ENCODE measurements at regions not wholly inside any gene's neighbourhood (a gene's known extent, or its start where the extent isn't known, plus 50 kb on each side); places are given as distances from the start of the nearest gene placed in this dataset.

DNA sequence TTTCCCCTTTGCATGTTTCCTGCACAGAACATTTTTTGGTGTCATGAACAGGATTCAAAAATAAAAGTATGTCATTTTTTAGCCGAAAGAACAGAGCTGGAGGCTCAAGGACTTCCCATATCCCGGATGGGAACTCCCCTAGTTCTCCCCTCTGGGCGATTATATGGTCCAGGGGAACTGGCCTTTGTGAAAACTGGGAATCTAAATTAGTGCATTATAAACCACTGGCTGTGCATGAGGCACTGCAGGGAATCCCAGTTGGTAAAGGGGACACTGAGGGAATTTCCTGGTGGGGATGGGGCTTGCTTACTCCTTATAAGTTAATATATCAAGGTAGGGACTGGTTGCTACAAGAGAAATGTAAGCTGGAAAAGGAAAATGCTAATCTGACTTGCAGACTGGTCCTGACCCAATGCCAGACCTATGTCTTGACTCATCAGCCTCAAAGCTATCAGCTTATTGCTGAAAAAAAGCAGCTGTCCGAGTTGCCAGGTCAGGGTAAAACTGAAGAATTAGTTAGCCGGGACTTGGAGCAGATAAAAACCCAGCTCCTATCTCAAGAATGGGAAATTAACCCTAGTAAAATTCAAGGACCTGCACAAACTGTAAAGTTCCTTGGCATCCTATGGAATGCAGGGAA is 122.6 kb downstream of the FCRL5 start:
- TF ChIP-seq POLR2A (IDR thresholded peaks at IDR 0.05; ENCODE audit: low read depth): no peak
- TF ChIP-seq, protein P1, sequence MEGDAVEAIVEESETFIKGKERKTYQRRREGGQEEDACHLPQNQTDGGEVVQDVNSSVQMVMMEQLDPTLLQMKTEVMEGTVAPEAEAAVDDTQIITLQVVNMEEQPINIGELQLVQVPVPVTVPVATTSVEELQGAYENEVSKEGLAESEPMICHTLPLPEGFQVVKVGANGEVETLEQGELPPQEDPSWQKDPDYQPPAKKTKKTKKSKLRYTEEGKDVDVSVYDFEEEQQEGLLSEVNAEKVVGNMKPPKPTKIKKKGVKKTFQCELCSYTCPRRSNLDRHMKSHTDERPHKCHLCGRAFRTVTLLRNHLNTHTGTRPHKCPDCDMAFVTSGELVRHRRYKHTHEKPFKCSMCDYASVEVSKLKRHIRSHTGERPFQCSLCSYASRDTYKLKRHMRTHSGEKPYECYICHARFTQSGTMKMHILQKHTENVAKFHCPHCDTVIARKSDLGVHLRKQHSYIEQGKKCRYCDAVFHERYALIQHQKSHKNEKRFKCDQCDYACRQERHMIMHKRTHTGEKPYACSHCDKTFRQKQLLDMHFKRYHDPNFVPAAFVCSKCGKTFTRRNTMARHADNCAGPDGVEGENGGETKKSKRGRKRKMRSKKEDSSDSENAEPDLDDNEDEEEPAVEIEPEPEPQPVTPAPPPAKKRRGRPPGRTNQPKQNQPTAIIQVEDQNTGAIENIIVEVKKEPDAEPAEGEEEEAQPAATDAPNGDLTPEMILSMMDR (IDR thresholded peaks at IDR 0.05): no peak
